GM03348 (cell line): ENCODE measurements at regions not wholly inside any gene's neighbourhood (a gene's known extent, or its start where the extent isn't known, plus 50 kb on each side); places are given as distances from the start of the nearest gene placed in this dataset.

Source experiments
- DNase-seq: peaks from one replicate; pipeline ENCODE4 v3.0.0; 2012; ENCODE audit warnings: low spot score

DNA sequence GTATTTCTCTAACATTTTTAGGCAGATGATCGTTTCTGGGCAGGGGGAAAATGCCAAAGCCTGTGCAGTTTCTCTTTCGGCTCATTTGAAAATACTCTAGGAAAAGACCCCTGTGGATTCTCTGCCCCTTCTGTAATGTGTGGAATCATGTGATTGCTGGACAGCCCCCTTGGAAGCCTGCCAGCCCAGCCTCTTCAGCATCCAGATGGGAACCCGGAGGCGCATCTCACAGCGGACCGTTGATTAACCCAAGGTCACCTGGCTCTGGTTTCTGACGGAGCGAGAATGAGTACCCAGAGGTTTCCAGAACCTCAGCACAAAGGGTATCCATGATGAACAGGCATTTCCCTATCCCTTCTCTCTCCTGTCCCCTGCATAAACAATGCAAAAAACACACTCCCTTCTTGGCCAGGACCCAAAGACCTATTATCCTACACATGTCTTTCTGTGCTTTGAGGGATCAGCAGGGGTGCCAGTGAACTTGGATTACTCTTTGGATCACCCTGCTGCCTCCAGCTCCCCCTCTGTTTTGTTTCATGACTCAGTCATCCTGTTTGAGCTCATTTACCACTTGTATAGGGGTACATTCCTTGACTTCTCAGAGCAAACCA, 957.1 kb upstream of the RBFOX1 start:
- no peak for DNase-seq

DNA sequence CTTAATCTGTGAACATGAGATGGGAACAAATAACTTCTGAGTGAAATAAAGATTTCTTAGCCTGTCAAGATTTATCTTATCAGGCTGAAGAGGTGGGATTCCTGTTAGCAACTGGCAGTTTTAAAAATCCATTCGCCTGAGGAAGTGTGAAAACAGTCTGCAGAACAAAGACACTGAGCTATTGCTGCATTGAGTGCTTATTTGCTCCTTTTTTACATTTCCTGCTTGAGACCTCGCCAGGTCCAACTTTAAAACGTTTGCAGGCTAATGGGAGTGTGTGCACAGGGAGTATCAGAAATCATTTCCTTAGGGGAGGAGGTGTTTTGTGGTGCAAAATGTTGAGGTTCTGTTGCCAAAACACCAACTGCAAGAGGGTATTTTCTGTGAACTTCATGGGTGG, 957.8 kb upstream of the RBFOX1 start:
- no peak for DNase-seq

DNA sequence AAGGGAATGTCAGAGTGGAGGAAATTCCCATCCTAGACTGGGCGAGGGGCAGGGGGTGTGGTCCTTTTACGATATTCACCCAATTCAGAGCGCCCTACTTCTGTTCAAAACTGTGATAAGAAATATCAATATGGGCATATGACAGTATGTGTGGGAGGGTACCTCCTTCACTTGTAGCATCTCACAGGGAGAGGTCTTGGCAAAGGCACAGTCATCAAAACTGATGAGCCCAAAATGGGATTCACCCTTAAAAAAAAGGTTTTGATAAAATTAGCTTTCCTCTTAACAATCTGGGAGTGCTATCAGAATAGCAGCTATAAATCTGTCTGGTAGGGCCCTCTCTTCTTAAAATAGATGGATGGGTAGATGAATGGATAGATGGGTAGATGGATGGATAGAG, 967.8 kb upstream of the RBFOX1 start:
- no peak for DNase-seq

DNA sequence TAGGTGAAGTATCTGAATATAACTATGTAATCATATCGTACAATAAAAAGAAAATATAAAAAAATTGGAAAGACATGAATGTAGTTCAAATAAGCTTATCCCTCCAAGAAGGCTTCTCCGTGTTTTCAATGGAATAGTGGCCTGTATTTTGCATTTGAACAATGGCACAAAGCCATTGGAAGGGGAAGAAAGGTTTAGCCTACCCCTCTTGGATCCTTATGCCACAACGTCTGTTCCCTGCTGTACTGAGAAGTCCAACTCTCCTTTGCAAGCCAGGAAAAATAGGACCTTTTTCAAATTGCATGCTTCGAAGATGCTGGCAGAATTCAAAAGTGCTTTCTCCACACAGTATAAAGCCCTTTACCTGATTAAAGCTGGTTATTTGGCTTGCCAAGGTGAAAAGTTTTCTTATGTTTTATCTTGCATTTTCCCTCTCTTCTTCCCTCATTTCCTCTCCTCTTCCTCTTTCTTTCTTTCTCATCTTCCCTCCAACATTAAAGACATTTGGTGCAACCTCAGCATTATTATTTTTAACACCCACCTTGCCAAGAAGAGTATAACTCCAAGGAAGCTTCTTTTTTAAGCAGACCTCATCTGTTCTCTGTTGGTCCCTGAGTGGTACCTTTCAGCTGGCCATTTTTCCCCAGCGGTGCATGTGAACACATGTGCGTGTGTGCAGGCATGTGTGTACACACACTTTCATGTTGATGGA, 968.6 kb upstream of the RBFOX1 start:
- no peak for DNase-seq

DNA sequence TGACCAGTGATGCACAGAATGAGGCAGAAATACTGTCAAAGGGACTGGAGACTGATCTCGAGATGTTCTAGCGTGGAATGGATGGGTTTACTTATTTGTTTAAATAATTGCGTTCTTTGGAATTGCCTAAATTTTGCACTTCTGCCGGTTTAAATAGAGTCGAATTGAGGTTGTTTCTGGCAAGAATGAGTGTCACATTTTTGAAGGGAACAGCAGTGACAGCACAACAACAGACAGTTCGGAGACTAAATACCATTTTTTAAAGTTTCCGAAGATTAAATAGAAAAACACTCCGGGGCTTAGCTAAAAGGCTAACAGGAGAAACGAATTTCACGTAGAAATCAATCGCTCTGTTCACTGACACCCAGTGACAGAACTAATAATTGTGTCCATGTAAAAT, 969.2 kb upstream of the RBFOX1 start:
- no peak for DNase-seq

DNA sequence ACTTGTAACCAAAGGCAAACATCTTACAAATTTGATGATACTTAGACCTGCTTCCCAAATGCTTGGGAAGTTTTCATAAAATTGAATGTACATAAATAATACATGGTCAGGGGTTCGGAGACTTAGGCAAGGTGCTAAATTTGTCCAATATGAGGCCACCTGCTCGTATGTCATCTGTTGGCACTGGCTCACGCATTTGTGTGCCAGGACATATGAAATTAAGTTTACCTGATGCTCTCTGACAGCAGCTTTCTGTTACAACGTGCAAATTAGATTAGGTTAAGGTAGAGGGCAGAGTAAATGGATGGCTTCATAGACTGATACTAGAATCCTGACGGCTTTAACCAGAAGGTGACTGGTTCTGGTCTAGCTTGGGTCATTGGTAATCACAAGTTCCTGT, 970.3 kb upstream of the RBFOX1 start:
- DNase-seq = no peak

DNA sequence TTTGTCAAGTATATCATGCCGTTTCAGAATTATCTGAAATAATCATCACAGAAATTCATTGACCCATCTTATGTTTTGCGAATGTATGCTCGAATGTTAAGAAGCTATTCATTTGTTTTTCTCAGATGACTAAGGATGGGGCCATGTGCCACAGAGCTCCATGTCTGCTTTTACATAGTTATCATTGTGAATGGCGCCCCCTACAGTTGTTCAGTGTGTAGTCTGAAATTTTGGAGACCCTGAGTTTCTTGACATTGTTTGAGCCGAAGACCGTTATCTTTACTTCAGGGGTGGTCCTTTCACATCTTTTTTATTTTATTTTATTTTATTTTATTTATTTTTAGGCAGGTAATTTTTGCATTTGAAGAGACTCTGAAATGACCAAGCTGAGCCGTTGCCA, 972.0 kb upstream of the RBFOX1 start:
- DNase-seq = no peak

DNA sequence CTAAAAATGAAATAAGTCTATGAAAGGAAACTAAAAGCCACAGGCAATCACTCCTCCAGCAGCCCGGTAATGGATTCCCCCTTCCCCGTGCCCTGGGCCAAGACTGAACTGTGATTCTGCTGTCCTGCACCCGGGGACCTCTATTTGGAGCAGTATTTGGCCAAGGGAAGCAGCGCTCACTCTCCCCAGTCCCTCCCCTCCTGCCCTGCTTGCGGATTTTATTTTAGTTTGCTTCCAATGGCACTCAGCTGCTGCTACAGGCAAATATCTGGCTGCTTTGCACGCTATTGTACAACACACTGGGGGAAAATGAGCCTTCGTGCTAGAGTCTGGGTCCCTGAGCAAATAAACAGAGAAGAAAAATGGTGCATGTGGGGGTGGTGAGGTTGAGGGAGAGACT, 975.7 kb upstream of the RBFOX1 start:
- no peak for DNase-seq

DNA sequence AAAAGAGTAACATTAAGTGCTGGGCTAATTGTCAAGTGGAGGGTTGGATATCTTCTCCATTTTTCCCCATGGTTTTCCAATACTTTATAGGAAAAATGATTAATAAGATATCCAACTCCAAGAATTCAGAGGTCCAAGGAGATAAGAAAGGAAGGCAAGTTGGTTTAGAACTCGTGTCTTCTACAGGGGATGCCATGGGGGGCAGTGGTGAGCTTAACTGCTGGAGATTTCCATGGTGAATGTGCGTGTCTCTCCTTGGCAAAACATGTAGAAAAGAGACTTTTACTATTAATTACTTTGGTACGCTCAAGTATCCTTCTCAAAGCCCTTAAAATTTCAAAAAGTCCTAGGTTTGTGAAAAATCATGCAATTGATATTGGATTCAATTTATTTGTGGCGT, 982.9 kb upstream of the RBFOX1 start:
- no peak for DNase-seq

DNA sequence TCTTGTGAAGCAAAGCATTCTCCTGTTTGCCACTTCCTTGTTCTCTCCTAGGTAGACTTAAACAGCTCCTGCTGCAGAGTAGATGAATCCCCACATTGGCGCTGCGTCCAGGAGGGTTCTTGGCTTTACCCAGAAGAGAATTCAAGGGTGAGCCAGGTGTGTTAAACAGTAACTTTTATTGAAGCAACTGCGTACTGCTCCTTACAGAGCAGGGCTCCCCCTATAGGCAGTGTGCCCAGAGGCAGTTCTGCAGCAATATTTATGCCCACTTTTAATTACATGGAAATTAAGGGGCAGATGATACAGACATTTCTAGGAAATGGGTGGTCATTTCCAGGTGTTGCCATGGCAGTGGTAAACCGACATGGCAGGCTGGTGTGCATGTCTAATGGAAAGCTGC, 987.6 kb upstream of the RBFOX1 start:
- no peak for DNase-seq

DNA sequence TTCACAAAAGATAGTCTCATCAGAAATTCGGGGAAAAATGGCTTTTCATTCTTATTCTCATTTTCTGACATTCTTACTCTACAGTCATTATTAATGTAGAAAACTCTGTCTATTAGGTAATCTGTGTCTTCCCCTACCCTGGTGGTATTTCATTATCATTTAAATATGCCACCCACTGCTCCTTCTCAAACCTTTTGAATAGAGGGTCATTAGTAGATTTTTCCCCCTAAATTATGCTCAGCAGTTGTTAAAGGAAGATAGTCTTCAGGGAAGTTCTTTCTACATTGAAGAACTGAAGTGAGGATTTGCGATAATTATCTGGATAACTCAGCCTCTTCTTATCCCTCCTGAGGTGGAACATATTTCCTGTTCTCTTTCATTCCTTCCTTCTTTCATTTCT, 989.5 kb upstream of the RBFOX1 start:
- DNase-seq = no peak

DNA sequence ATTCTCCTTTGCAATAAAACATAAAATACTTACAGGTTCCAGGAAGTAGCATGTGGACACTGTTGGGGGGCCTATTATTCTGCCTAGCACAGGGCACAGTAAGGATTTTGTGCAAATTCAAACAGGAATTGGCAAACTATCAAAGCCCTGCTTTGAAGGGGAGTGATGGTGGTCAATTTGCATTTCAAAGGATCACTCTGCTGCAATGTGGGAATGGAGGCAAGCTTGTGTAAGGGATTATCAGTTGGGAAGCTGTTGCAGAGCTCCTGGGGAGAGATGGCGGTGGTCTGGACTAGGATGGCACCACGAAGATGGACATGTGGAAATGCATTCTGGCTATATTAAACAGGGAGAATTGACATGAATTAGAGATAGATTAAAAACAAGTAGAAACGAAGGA, 990.7 kb upstream of the RBFOX1 start:
- no peak for DNase-seq

DNA sequence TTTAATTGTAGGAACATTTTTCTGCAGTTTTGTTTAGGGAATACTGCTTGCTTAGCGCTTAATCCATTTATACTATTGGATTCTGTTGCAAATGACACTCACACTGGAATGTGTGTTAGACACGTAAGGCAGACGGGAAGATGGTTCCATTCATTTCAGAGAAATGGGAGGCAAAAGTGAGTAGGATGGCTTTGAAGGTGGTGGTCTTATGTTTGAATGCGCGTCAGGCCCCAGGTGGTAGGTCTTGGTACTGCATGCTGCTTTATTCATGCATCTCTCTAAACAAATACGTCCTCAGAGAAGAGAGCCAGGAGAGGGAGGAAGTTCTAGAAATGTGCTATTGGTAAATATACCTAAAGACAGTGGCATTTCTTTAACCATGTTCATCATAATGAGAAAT, 997.6 kb upstream of the RBFOX1 start:
- DNase-seq = no peak

DNA sequence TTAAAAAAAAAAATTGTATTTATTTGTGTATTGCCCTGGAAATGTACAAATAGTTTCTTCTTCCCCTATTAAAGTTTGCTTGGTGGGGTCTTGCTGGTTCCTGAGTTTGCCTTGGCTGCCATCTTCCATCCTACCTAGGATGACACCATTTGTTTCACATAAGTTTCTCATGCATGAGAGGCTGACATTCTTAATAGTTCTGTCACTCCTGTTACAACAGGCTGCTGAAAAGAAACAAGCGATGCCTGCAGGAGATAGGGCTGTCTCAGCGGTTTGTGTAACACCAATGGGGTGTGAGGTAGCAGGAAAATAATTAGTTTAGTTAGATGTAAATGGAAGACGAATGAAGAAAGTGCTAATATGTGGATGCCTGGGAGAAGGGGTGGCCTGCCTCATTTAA, 1000.9 kb upstream of the RBFOX1 start:
- no peak for DNase-seq

DNA sequence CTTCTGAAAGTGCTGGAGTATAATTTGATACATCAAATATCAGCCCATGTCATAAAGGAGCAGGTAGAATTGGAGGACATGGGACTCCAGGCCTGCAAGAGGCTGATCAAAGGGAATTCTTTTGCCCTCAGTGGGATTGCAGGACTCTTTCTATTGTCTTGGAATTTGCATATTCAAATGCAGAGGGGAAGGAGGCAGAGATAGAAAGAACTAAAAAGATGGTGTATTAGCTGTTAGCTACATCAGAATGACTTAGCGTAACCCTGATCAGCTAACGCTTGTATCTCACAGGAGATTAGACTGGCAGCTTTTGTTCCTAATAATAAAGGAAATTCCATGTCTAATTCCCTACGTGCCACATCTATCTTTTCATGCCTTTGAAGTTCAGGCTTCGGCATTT, 1014.7 kb upstream of the RBFOX1 start:
- no peak for DNase-seq

DNA sequence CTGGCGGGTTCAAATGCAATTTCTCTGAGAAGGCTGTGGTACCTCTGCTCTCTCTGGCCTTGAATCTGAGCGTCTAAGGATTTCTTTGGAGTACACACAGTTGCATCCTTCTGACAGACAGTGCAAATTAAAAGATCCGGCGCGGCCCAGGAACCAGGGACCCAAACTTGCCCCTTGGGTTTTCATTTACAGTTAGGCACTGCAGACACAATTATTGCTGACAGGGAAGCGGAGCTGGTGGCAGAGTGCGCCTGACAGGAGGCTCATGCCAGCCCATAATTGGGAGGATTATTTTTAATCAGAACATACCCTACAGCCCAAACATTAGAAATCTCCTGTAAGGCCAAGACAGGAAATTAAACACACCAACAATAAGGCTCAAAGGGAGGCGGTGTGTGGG, 1023.4 kb upstream of the RBFOX1 start:
- no peak for DNase-seq

DNA sequence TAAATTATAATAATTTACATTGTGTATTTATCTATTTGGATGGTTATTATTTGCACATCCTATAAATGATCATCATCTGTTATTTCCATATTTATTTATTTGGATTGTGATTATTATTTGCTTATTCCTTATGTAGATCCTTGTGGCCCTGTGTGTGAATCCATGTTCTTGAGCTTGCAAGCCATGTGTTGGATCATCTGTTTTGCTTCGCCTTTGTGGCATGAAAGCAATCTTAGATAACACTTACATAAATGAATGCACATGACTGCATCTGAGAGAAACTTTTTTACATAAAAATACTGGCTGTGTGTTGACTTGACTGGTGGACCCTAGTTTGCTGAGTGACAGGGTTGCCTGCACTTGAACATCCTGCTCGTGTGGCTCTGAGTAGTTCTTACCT, 1024.5 kb upstream of the RBFOX1 start:
- DNase-seq = no peak

DNA sequence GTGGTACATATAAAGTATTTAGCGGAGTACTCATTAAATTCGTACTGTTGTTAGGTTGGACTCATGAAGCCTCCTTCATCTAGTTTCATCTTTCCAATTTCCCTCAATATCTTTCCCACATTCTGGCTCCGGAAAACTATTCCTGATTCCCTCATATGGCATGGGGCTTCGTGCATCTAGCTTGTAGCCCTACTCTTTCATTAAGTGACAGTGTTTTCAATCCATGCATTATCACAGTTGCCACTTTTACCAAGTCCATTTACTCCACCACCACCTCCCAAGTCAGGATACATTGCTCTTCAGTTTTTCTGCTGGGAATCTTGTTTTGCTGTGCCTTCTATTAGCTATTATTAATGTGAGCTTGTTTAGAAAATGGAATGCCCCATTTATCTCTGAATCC, 1032.1 kb upstream of the RBFOX1 start:
- DNase-seq = no peak

DNA sequence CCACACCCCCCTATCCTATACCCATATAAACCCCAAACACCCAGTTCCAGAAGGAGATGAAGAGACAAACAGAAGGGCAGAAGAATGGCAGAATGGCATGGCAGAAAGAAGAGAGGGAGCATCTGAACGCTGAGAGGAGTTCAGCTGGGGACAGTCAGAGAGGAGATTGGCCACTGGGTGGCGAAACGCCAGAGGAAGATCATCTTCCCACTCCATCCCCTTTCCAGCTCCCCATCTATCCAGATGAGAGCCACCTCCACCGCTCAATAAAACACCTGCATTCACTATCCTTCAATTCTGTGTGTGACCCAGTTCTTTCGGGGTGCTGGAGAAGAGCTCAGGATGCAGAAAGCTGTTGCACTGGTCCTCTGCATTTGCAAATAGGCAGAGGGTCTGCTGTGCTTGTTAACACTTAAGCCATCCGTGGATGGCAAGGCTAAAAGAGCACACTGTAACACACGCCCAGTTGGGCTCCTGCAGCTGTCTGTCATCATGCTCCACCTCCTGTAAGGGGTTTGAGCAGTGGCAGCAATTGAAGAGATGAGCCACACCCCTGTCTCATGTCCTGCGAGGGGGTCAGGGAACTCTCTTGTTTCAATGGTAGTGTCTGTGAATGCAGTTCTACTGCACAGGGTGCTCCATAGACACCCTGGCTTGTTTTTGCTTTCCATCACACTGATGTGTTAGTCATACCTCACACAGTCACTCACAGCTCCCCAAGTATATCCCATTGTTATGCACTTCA, 1034.8 kb upstream of the RBFOX1 start:
- no peak for DNase-seq

DNA sequence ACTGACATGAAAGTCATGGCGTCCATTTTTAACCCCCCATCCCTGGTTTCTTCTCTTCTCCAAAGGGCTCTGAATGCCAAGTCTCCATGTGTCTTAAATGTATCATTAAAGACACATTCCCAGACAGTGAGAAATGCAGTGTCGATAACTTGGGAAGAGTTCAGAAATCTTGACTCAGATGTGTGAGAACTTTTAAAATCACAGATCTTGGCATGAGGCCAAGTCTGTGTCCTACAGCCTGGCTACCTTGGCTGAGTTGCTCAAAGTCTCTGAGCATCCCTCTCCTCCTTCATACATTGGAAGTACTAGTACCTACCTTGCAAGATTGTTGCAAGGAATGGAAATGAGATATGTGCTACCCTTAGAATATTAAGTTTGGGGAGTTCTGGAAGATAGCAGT, 1046.5 kb upstream of the RBFOX1 start:
- DNase-seq = no peak

DNA sequence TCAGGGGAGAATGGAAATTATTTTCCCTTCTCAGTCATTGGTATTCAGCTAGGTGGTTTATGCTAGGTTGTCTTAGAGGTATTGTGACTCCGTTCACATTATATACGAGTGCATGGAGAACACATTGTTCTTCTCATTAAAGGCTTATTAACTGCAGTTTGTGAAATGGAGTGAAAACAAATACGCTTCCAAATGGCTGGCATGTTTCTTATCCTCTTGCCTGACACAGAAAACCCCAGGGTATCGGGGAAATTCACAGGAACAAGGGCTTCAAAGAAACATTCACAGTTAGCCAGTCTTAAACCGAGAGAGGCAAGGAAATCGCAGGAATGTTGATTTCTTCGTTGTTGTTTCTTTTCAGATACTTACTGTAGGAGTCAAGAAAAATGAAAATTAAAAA, 1047.9 kb upstream of the RBFOX1 start:
- no peak for DNase-seq

DNA sequence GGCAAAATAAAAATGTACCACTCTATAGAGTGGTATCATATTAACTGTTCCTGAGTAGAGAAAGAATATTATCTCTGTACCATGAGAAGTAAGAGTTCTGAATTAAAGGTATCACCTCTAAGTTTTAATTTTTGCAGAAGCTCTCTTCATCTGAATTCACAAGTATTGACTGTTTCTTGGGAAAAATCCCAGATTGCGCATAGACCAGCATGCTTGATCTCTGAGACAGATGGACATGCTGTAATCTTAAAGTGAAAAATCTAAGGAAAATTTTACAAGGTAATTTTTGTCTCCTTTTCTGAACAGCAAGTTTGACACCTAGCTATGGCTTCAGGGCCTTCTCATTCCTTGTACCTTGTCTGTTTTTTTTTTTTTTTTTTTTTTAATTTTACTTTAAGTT, 1050.7 kb upstream of the RBFOX1 start:
- no peak for DNase-seq

DNA sequence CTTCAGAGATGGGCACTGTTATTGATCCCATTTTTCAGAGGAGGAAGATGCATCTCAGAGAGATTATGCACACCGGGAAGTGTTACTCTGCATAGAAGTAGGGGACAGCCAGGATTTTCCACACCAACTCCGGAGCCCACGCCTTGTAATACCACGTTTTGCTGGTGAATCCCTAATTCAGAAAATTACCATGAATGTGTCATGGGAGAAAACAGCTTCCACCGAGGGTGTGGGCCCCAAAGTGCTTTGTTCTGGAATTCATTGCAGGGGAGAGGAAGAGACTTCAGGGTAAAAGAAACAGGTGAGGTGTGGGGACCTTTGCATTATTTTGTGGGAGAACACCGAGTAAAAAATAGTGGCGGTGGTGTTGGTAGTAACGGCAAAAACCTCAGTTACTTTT, 1051.4 kb upstream of the RBFOX1 start:
- DNase-seq = no peak

DNA sequence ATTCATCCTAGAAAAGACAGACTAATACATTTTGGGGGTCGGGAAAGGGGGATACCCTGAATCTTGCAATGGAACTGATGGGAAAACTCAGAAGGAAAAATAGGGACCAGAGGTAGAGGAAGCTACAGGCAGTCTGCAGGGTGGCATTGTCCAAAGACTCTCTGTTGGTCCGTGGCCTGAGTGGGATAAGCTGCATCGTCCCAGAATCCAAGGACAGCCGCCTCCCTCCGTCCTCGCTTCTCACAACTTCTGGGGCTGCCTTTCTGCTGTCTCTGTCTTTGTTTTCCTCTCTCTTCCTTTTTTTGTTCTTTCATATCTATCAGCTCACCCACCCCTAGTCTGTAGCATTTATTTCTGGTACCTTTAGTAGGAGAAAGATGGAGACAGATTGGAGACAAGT, 1052.6 kb upstream of the RBFOX1 start:
- DNase-seq = no peak
